A673 (cell line): ENCODE measurements at regions not wholly inside any gene's neighbourhood (a gene's known extent, or its start where the extent isn't known, plus 50 kb on each side); places are given as distances from the start of the nearest gene placed in this dataset.

Source experiments
- EZH2 ChIP-seq: fragments of 200-600 bp; sonication (generic); IDR thresholded peaks from 2 replicates; pipeline ENCODE4 v1.6.1; 2017; ENCODE audit warnings: borderline replicate concordance, low read depth, mild to moderate bottlenecking, mixed read lengths, antibody characterized with exemption, low read length; ENCODE audit not compliant: poor library complexity, severe bottlenecking
- TF ChIP-seq, protein P1 (sequence below): fragments of 300-800, 200-600 bp; sonication (generic); conservative IDR thresholded peaks from 2 replicates; pipeline ENCODE4 v1.5.1; 2017; ENCODE audit warnings: low read depth, mild to moderate bottlenecking, antibody characterized with exemption, low read length, moderate library complexity, mixed read lengths

DNA sequence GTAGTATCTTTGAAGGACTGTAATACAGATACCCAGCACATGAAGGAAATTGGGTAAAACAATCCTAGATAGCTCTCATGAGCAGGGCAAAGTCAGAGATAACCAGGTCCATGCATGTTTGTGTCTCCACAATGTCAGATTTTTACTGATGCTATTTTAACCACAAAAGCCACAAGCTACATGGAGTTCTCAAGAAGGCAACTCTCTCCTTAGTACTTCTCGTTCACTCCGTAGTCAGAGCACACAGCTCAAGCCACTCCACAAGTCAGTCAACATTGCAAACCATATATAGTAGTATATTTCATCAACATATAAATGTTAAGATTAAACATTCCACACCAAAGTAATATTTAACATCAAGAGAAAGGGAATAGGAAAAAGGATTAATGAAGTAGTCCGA, 98.0 kb upstream of the PIK3CG start:
- TF ChIP-seq, protein P1, sequence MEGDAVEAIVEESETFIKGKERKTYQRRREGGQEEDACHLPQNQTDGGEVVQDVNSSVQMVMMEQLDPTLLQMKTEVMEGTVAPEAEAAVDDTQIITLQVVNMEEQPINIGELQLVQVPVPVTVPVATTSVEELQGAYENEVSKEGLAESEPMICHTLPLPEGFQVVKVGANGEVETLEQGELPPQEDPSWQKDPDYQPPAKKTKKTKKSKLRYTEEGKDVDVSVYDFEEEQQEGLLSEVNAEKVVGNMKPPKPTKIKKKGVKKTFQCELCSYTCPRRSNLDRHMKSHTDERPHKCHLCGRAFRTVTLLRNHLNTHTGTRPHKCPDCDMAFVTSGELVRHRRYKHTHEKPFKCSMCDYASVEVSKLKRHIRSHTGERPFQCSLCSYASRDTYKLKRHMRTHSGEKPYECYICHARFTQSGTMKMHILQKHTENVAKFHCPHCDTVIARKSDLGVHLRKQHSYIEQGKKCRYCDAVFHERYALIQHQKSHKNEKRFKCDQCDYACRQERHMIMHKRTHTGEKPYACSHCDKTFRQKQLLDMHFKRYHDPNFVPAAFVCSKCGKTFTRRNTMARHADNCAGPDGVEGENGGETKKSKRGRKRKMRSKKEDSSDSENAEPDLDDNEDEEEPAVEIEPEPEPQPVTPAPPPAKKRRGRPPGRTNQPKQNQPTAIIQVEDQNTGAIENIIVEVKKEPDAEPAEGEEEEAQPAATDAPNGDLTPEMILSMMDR: no peak
- TF ChIP-seq EZH2: no peak
